ENCODE measurements at regions not wholly inside any gene's neighbourhood (a gene's known extent, or its start where the extent isn't known, plus 50 kb on each side); places are given as distances from the start of the nearest gene placed in this dataset.
"Not testable (repeated sequence)": the region's sequence is repeated elsewhere in the genome, so short reads cannot be mapped to it uniquely, and the experiment has no call there.

GRCh38 chr4:23130845-23131244 is 438.1 kb downstream of the GBA3 start:
- FAIRE-seq (no peak), DNase-seq (ENCODE audit: insufficient read length, low spot score) (no peak)

GRCh38 chr4:23125118-23125517 is 432.4 kb downstream of the GBA3 start:
- DNase-seq (ENCODE audit: insufficient read length, low spot score) (no peak), FAIRE-seq (no peak)

GRCh38 chr4:23122666-23123400 is 430.1 kb downstream of the GBA3 start:
- DNase-seq (ENCODE audit: insufficient read length, low spot score) (no peak), FAIRE-seq (no peak)

DNA sequence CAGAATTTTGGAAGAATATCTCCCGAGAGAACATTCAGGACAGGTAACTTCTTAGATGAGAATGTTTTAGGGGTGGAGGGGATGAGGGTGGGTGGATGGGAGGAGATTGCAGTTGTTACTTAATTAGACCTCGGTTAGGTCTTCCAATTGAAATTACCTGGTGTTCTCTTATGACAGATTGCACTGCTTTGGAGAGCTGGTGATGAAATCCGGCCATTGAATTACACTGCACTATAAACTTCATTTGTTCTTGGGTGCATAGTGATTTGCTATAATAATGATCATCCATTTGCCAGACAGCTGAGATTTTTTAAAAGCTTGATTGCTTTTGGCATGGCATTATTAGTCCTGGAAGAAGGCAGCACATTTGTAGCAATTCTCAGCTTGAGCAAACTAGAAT is 427.6 kb downstream of the GBA3 start:
- no peak for DNase-seq (ENCODE audit: insufficient read length, low spot score)
- FAIRE-seq = no peak

- DNase-seq (ENCODE audit: insufficient read length, low spot score) (no peak), FAIRE-seq (no peak)
Measured at GRCh38 chr4:23117826-23118225, 425.1 kb downstream of the GBA3 start.

- FAIRE-seq (no peak), DNase-seq (ENCODE audit: insufficient read length, low spot score) (no peak)
Measured at GRCh38 chr4:23114538-23114937, 421.8 kb downstream of the GBA3 start.

- DNase-seq (ENCODE audit: insufficient read length, low spot score) = no peak
- no peak for FAIRE-seq
Measured at GRCh38 chr4:23113104-23113503, 420.4 kb downstream of the GBA3 start.

GRCh38 chr4:23106516-23106915 is 413.8 kb downstream of the GBA3 start:
- no peak for DNase-seq (ENCODE audit: insufficient read length, low spot score)
- no peak for FAIRE-seq

DNA sequence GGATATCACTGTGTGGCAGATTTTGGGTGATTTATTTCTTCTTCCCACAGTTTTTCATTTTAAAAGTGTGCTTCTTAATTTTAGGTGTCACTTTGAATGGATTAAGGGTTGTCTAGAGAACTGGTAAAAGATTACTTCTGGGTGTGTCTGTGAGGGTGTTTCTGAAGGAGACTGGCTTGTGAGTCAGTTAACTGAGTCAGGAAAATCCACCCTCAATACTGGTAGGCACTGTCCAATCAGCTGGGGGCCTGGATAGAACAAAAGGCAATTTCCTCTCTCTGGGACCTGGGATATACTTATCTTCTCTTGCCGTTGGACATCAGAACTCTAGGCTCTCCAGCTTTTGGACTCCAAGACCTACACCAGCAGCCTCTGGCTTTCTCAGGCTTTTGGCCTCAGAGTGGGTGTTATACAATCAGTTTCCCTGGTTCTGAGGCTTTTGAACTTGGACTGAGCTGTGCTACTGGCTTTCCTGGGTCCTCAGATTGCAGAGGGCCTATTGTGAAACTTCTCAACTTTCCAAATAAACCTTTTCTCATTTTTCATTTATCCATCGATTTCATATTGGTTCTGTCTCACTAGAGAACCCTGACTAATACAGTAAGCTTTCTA is 413.1 kb downstream of the GBA3 start:
- FAIRE-seq (no peak), DNase-seq (ENCODE audit: insufficient read length, low spot score) (no peak)

DNA sequence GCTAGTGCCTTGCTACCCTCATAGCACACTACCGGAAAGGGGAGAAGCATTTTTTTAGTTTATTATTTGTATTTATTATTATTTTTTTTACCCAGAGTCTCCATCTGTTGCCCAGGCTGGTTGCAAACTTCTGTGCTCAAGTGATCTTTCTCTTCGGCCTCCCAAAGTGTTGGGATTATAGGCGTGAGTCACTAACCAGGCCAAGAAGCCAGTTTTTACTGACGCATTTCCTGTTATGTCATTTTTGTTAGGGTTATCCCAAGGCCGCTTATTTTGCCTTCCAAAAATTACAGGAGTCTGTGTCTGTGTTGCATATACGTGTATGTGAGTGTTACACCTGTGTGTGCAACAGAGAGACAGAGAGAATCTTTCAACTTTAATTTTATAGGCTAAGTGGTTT is 404.5 kb downstream of the GBA3 start:
- no peak for DNase-seq (ENCODE audit: insufficient read length, low spot score)

DNA sequence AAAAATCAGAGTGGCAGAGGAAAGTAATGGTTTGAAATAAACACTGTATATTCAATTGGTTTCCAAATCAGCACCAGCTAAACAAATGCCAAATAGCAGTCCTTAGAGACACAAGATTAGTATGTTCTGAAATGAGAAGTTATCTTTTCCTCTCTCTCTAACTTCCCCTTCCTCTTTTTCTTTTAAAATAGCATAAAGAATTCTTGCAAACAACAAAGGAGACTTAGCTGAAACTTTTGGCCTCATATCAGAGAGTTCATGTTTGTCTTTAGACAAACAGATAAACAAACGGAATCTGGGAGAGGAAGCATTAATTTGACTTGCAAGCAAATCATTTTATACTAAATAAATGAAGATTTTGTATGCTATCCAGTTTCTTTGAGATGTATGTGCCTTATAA is 399.0 kb downstream of the GBA3 start:
- FAIRE-seq (no peak), DNase-seq (ENCODE audit: insufficient read length, low spot score) (no peak)

More for the DNA sequence above, 404.5 kb downstream of the GBA3 start:
- no peak for FAIRE-seq

DNA sequence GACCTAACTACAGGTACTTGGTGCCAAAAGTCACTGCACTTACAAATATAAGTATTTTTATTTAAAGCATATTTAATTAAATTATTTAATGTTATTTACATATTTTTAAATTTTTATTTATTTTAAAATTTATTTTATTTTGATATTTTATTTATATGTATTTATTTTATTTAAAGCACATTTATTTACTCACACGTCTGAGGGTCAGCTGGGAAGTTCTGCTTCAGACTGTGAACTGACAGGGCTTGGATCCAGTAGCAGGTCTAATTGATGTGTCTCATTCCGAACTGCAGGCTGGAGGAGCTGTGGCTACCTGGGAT is 392.5 kb downstream of the GBA3 start:
- no peak for DNase-seq (ENCODE audit: insufficient read length, low spot score)
- FAIRE-seq = no peak

DNA sequence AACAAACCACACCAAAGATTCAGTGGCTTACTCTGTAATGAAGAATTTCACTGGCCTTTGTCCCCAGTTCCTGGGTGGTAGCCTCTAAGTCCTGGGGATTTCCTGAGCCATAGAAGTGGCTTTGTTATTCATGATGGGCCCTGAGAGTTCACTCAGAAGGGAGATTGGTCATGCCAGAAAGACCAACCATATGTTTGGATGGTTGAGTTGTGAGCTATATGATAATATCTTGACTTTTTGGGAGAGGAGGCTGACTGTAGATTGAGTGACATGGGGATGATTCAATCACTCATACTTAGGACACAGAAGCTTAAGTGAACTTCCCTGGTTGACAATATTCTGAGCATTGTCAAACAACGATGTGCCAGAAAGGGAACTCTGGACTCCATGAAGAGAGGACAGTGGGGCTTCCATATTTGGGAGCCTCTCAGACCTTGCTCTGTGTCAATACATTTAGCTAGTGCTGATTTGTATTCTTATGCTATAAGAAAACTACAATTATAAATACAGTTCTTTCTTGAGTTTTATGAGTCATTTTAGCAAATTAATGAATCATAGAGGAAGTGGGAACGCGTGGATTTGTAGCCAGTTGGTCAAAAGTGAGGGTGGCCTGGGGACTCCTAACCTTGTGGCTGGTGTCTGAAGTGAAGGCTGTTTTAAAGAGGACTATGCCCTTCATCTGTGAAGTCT is 392.0 kb downstream of the GBA3 start:
- FAIRE-seq (no peak), DNase-seq (ENCODE audit: insufficient read length, low spot score) (no peak)

DNA sequence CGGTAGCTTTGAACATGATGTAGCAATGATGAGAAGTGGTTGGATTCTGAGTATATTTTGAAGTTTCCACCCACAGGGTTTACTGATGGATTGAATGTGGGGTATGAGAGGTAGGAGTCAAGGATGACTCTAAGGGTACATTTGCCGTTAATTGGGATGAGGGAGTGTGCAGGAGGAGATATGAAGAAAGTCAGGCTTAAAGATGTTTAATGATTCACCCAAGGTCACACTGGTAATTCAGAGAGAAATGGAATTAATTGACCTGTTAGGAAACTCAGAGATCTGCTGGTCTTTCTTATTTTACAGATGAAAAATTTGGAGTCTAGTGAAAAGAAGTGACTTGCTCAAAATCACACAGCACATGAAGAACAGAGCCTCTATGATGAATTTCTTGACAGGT is 390.7 kb downstream of the GBA3 start:
- DNase-seq (ENCODE audit: insufficient read length, low spot score) = no peak
- FAIRE-seq = no peak

DNA sequence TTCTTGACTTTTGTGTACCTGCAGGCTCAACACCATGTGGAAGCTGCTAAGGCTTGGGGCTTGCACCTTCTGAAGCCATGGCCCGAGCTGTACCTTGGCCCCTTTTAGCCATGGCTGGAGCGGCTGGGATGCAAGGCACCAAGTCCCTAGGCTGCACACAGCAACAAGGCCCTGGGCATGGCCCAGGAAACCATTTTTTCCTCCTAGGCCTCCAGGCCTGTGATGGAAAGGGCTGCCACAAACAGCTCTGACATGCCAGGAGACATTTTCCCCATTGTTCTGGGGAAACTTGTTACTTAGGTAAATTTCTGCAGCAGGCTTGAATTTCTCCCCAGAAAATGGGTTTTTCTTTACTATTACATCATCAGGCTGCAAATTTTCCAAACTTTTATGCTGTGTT is 387.4 kb downstream of the GBA3 start:
- DNase-seq (ENCODE audit: insufficient read length, low spot score); FAIRE-seq: not testable (repeated sequence)

- no peak for DNase-seq (ENCODE audit: insufficient read length, low spot score)
- FAIRE-seq = no peak
Measured at GRCh38 chr4:23070848-23071570, 378.3 kb downstream of the GBA3 start.

DNA sequence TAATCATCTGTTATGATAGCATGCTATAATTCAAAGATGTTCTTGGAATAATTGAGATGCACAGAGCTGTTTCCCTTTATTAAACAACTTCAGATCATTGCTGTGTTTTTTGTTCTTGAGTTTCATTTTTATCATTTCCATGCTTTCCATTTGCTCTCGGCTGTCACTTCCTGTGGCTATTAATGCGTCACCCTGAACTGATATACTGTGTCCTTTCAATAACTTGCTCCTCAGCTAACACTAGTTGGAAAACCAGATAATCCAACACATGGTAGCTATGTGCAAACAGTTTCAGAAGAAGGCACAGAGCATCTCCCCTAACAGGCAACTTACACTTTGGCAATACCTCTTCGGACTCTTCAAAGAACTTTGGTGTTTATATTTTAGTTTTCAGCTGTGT is 376.0 kb downstream of the GBA3 start:
- FAIRE-seq (no peak), DNase-seq (ENCODE audit: insufficient read length, low spot score) (no peak)

- no peak for DNase-seq (ENCODE audit: insufficient read length, low spot score)
- FAIRE-seq = no peak
Measured at GRCh38 chr4:23068287-23068686, 375.6 kb downstream of the GBA3 start.

- FAIRE-seq (no peak), DNase-seq (ENCODE audit: insufficient read length, low spot score) (no peak)
Measured at GRCh38 chr4:23062188-23062587, 369.5 kb downstream of the GBA3 start.

GRCh38 chr4:23061431-23061830 is 368.7 kb downstream of the GBA3 start:
- DNase-seq (ENCODE audit: insufficient read length, low spot score) (no peak), FAIRE-seq (no peak)

- no peak for DNase-seq (ENCODE audit: insufficient read length, low spot score)
- no peak for FAIRE-seq
Measured at GRCh38 chr4:23060776-23061175, 368.0 kb downstream of the GBA3 start.
